GM04504 (cell line): ENCODE measurements at regions not wholly inside any gene's neighbourhood (a gene's known extent, or its start where the extent isn't known, plus 50 kb on each side); places are given as distances from the start of the nearest gene placed in this dataset.

Source experiments
- DNase-seq: peaks from one replicate; pipeline ENCODE4 v3.0.0-alpha.2; 2012; ENCODE audit warnings: low read depth

DNA sequence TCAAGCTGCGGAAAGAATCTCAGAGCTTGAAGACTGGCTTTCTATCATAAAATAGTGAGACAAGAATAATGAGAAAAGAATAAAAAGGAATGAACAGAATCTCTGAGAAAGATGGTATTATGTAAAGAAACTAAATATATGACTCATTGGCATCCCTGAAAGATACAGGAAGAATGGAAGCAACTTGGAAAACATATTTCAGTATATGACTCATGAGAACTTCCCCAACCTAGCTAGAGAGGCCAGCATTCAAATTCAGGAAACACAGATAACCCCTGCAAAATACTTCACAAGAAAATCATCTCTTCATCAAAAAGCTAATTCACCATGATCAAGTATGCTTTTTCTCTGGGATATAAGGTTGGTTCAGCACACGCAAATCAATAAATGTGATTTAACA lies 2318.0 kb downstream of the PCDH9 start:
- peak; percentile 28 for DNase-seq

- DNase-seq, result no peak
These were observed 2320.0 kb downstream of the PCDH9 start for GRCh38 chr13:64910096-64910495.

DNA sequence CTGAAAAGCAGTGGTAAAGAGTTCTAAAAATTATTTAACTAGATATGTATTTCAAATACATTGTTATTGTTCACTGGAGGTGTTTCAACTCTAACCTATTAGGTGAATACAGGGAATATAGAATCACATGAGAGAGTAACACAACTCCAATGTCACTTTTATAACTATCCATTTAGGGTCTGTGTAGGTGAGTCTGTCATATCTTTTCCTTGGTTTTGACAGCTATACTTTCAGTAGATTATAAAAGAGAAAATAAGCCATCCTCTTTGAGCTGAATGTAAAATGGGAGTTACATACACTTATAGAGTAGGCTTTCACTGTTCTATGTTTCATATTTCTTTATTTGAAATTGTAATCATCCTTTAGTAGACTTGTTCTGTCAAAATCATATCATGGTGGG lies 2321.0 kb downstream of the PCDH9 start:
- no peak for DNase-seq

DNA sequence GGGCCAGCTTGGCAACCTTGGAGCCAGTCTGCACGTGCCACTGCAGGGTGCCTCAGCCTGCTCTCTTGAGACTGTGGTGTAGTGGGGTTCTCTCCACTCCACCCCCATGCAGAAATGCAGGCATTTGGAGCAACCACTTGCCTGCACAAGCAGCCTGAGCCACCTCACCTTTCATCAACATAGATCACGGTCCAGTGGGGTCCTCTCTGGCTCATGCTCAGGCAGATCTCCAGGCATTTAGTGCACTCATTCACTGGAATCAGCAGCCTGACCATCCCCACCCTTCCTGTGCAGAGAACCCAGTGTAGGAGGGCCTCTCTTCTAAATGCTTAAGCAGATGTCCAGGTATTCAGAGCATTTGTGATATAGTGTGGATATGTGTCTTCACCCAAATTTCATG lies 2330.1 kb downstream of the PCDH9 start:
- no peak for DNase-seq

GRCh38 chr13:64884976-64885375 lies 2345.2 kb downstream of the PCDH9 start:
- no peak for DNase-seq

- DNase-seq, result no peak
These were observed 2353.0 kb downstream of the PCDH9 start for GRCh38 chr13:64877176-64877575.

GRCh38 chr13:64871742-64872141 lies 2358.4 kb downstream of the PCDH9 start:
- DNase-seq, result no peak

- DNase-seq, result no peak
These were observed 2360.6 kb downstream of the PCDH9 start for GRCh38 chr13:64869539-64869938.

GRCh38 chr13:64867856-64868255 lies 2362.3 kb downstream of the PCDH9 start:
- DNase-seq, result no peak

- no peak for DNase-seq
These were observed 2363.8 kb downstream of the PCDH9 start for GRCh38 chr13:64866331-64866730.

- no peak for DNase-seq
These were observed 2374.6 kb downstream of the PCDH9 start for GRCh38 chr13:64855506-64855905.

GRCh38 chr13:64850017-64850416 lies 2380.1 kb downstream of the PCDH9 start:
- no peak for DNase-seq

GRCh38 chr13:64849196-64849595 lies 2380.9 kb downstream of the PCDH9 start:
- no peak for DNase-seq

GRCh38 chr13:64847767-64848166 lies 2382.4 kb downstream of the PCDH9 start:
- DNase-seq, result no peak

- DNase-seq, result no peak
These were observed 2385.0 kb downstream of the PCDH9 start for GRCh38 chr13:64845110-64845509.

GRCh38 chr13:64819081-64819480 lies 2411.1 kb downstream of the PCDH9 start:
- no peak for DNase-seq

DNA sequence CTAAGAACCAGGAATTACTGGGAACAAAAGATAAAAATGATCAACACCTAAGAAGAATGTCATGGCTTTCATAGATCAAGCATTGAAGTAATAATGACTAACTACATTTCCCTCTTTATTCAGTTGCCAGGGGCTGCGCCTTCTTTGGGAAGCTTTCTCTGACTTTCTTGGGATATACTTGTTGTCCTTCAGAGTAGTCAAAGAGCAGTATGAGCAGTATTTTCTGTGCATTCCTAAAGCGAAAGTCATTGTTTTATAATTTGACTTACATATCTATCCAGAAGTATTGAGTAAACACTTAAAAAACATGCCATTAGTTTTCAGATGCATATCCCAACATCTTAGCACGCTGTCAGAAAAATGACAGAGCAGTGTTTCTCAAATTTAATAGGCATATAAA lies 2412.4 kb downstream of the PCDH9 start:
- no peak for DNase-seq

DNA sequence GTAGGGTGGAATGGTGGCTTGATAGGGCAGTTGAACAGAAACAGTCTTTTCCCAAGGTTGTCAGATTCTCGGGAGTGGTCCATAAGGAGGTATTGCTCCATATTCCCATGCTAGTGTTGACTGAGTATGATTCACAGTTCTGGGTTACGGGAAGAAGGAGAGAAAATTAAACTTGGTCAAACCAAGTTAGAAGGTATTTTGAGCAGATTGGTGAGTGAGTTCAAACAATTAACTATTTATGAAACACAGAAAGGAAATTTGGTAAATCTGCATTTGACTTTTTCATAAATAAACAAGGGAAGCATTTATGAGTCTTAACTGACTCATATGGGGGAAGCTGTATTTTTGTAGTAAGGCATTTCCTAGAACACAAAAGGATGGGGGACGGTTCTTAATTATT lies 2419.4 kb downstream of the PCDH9 start:
- DNase-seq, result no peak

DNA sequence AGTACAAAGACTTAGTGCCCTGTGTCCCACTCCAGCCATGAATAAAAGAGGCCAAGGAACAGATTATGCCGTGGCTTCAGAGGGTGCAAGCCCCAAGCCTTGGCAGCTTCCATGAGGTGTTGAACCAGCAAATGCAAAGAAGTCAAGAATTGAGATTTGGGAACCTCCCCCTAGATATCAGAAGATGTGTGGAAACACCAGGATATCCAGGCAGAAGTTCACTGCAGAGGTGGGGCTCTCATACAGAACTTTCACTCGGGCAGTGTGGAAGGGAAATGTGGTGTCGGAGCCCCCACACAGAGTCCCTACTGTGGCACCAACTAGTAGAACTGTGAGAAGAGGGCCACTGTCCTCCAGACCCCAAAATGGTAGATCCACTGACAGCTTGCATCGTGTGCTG lies 2421.4 kb downstream of the PCDH9 start:
- DNase-seq, result no peak

GRCh38 chr13:64801768-64802167 lies 2428.4 kb downstream of the PCDH9 start:
- no peak for DNase-seq

DNA sequence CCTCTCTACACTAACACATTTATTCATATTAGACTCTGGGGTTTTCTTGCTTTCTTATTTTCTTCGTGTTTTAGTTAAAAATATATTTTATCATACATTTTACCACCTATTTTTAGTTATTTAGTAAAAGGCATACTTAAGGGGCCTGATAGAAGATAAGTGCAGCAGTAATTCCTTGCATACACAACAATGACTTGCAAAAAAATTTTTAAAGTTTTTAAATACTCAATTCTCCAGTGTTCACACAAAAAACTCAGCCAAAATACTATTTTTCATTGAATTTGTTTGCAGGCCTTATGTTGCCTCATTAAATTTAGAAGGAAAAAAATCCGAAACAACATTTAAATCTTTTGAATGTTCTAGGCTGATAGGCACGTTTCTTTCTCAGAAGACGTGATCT lies 2431.7 kb downstream of the PCDH9 start:
- no peak for DNase-seq

GRCh38 chr13:64793592-64793991 lies 2436.5 kb downstream of the PCDH9 start:
- no peak for DNase-seq

- DNase-seq, result no peak
These were observed 2437.0 kb downstream of the PCDH9 start for GRCh38 chr13:64793131-64793530.

DNA sequence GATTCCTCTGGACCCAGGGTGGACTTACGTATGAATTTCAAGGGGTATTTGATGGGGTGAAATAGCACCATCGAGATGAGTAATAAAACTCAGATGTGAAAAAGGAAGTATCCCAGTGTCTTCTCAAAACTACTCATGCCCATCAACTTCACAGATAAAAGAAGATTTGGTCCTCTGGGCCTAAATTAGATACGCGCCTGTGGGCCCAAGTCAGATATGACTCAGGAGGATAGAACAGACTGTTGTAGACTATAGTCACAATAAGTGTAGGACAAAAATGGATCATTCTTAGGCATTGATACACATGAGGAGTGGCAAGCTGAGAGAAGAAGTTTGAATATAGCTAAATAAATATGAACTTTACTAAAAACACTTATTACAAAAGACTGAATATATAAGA lies 2438.8 kb downstream of the PCDH9 start:
- DNase-seq, result no peak

DNA sequence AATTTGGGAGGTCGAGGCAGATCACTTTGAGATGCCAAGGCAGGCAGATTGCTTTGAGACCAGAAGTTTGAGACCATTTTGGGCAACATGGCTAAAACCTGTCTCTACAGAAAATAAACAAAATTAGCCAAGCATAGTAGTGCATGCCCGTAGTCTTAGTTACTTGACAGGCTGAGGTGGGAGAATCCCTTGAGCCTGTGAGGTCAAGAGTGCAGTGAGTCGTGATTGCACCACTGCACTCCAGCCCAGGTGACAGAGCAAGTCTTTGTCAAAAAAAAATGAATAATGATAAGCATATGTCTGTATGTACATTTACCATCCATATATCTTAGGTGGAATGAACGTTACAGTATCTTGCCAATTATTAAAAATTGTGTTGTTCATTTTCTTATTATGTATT lies 2447.7 kb downstream of the PCDH9 start:
- DNase-seq, result no peak
